ENCODE measurements at regions not wholly inside any gene's neighbourhood (a gene's known extent, or its start where the extent isn't known, plus 50 kb on each side); places are given as distances from the start of the nearest gene placed in this dataset.

GRCh38 chr16:85350973-85351372 lies 238.7 kb upstream of the CIBAR2 start:
- peak; percentile 89 for DNase-seq

GRCh38 chr16:85353013-85353412 lies 240.7 kb upstream of the CIBAR2 start:
- no peak for DNase-seq

GRCh38 chr16:85353839-85354685 lies 241.8 kb upstream of the CIBAR2 start:
- DNase-seq: no peak

GRCh38 chr16:85354686-85355514 lies 242.6 kb upstream of the CIBAR2 start:
- DNase-seq: peak; percentile 86

- DNase-seq: no peak
Measured at GRCh38 chr16:85355515-85355837, 243.2 kb upstream of the CIBAR2 start.

- no peak for DNase-seq
Measured at GRCh38 chr16:85356157-85356556, 243.9 kb upstream of the CIBAR2 start.

- DNase-seq: no peak
Measured at GRCh38 chr16:85357323-85357722, 245.1 kb upstream of the CIBAR2 start.

GRCh38 chr16:85357924-85358505 lies 245.7 kb upstream of the CIBAR2 start:
- no peak for DNase-seq

GRCh38 chr16:85358704-85359146 lies 246.5 kb upstream of the CIBAR2 start:
- no peak for DNase-seq

- DNase-seq: no peak
Measured at GRCh38 chr16:85359147-85359822, 247.0 kb upstream of the CIBAR2 start.

- peak; percentile 72 for DNase-seq
Measured at GRCh38 chr16:85360323-85361277, 248.3 kb upstream of the CIBAR2 start.

GRCh38 chr16:85361441-85362118 lies 249.3 kb upstream of the CIBAR2 start:
- no peak for DNase-seq

- DNase-seq: no peak
Measured at GRCh38 chr16:85362443-85362842, 250.2 kb upstream of the CIBAR2 start.

- no peak for DNase-seq
Measured at GRCh38 chr16:85363427-85363826, 249.7 kb upstream of the GSE1 start.

- no peak for DNase-seq
Measured at GRCh38 chr16:85363881-85364280, 249.2 kb upstream of the GSE1 start.

GRCh38 chr16:85364323-85365040 lies 248.6 kb upstream of the GSE1 start:
- DNase-seq: no peak

GRCh38 chr16:85365120-85365519 lies 248.0 kb upstream of the GSE1 start:
- DNase-seq: no peak

GRCh38 chr16:85366031-85366763 lies 246.9 kb upstream of the GSE1 start:
- peak; percentile 79 for DNase-seq

- no peak for DNase-seq
Measured at GRCh38 chr16:85367485-85367884, 245.6 kb upstream of the GSE1 start.

GRCh38 chr16:85369060-85369459 lies 244.1 kb upstream of the GSE1 start:
- DNase-seq: no peak

Data from left hindlimb (tissue), 1 donor.